Activated naive CD4-positive, alpha-beta T cell treated with Interleukin-2 at 50 U/mL for 16 hours (primary cell): ENCODE measurements at regions not wholly inside any gene's neighbourhood (a gene's known extent, or its start where the extent isn't known, plus 50 kb on each side); places are given as distances from the start of the nearest gene placed in this dataset.

ENCODE experiments used
- DNase-seq: peaks from one replicate; pipeline ENCODE4 v3.0.0-alpha.2; 2020

GRCh38 chr9:79885093-79885857 lies 313.5 kb downstream of the TLE4 start:
- DNase-seq = no peak

GRCh38 chr9:79884546-79884945 lies 312.8 kb downstream of the TLE4 start:
- no peak for DNase-seq

GRCh38 chr9:79883073-79883645 lies 311.4 kb downstream of the TLE4 start:
- DNase-seq = peak; percentile 19

- DNase-seq = no peak
Observed at GRCh38 chr9:79880626-79881025, 308.9 kb downstream of the TLE4 start.

GRCh38 chr9:79877943-79878602 lies 306.3 kb downstream of the TLE4 start:
- no peak for DNase-seq

DNA sequence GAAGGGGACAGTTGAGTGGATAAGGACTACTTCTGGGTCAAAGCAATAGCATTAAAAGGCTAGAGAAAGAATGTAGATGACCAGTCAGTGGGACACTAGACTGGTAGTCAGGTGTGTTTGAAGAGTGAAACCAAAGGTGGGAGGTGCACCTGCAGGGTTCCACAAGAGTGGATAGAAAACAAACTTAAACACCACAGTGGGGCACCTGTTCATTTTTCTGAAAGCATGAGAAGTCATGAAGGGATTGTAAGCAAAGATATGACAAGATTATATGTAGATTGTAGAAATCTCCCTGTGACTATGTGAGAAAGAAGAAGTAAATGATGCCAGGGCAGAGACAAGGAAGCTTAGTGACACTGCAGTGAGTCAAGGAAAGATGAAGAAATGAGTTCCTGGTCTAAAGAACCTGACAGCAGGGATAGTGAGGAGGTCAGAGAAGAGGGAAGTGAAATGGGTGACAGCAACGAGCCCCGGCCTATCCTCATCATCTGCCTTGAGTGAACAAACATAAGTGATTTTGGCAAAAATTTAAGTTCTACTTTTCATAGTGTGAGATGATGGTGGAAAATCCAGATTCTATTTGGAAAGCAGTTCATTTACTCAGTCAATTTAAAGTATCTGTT lies 296.9 kb downstream of the TLE4 start:
- no peak for DNase-seq

GRCh38 chr9:79862921-79863890 lies 291.4 kb downstream of the TLE4 start:
- DNase-seq = no peak

DNA sequence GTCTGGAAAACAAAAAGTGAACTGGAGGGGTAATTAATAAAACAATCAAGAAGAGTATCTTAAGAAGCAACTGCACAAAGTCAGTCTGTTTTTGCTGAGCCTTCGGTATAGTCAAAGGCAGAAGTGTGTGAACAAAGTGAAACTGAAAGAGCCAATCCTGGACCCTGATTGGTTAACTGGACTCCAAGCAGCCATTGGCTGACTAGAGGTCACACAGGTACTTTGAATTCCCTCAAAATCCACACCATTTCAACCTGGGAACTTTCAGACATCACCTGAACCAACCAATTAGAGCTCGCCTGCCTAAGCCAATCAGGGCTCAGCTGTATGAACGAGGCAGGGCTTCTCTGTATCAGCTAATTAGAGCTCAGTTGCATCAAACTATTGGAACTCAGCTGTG lies 286.7 kb downstream of the TLE4 start:
- DNase-seq = no peak

- no peak for DNase-seq
Observed at GRCh38 chr9:79857188-79857587, 285.4 kb downstream of the TLE4 start.

DNA sequence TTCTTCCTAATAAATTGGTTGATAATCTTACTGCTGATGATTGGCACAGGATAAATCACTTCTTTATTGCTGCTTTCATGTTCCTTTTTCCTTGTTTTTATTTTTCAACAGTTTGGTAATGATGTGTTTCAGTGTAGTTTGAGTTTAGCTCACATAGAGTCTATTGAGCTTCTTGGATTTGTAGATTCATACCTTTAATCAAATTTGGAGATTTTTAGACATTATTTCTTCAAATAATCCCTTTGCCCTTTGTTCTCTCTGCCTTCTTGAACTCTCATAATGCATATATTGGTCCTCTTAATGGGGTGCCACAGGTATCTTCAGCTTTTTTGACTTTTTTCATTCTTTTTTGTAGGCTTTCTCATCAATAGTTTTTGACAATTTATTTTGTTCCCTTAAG lies 275.3 kb downstream of the TLE4 start:
- no peak for DNase-seq

DNA sequence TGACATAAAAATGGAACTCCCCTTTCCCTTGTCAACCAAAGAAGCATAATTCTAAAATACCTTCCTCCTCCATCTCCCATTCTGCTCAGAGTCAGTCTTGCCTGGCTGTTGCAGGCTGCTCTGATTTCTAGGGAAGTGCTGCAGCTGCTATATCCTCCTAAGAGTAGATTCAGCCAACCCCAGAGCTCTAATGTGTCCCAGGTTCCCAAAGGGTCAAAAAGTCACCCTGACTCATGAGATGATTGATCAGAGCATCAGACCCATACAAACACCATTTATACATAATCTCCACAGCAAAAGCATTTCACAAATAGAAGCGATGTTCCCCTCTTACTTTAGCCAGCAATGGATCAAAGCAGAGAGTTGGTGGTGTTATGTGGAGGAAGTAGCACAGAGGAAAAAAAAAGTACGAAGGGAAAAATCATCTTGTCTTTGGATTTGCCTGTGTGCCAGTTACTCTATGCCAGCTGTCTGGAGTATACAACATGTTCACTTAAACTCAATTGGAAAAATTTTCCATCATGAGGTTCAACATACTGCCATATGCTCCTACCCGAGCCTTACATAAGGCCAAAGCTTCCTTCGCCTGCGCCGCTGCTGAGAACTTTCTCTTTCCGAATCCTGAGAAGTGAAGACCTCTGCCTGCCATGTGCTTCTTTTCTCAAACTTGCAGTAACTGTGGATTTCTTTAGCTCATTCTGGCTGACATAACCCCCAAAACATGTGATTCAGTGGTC lies 258.0 kb downstream of the TLE4 start:
- no peak for DNase-seq

DNA sequence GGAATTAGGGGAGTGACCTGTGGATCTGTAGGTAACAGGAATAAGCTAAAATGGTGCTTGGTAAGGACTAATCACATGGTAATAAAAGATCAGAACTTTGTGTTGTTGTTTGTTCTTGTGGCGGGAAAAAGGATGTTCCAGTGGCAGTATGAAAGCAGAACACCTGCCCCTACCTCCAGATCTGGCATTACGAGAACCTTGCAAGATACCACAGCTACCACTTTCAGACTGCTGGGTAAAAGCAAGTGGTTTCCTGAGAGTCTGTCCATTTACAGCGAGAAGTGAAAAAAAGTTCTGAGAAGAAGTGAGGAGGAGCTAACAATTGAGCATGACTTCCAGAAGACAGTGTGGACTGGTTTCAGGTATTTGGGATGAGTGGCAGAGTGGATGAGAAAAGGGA lies 252.5 kb downstream of the TLE4 start:
- no peak for DNase-seq

DNA sequence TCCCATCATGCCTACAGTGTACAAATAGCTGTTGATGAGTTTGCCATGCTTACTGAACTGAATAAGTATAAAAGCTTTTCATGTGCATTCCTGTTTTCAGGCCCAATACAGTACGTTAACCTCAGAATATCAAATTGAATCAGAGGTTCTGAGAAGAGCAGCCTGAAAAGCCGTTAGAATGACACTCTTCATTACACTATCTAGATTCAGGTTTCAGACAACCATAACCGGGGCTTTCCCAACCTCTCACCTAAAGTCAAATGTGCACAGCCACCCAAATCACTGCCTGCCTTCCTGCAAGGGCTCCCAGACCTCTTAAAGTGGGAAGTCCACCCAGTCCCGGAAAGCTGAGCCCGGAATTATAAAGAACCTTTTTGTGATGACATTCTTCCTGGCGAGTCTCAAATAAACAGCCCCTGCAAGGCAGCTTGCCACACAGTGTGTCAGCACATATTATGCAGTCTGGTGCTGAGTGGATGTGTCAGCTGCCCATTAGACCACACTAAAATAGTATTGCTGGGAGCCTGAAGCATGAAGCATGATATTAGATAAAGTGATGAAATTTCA lies 245.8 kb downstream of the TLE4 start:
- peak; percentile 2 for DNase-seq

DNA sequence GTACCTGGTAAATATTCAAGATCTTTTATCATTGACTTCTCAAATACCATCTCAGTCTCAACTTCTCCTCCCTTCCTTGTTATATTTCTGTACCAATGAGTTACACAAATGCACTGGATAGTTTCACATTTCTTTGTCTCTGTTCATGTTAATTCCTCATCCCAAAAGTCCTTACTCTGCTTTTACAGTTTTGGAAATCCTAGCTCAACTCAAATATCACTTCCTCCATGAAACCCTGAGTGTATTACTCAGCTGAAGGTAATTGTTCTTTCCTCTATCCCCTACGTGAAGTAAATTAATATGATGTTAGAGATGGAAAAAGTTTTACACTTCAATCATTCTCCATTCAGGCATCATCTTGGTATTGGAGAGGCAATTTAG lies 241.5 kb downstream of the TLE4 start:
- no peak for DNase-seq

GRCh38 chr9:79812507-79813257 lies 240.9 kb downstream of the TLE4 start:
- DNase-seq = no peak

DNA sequence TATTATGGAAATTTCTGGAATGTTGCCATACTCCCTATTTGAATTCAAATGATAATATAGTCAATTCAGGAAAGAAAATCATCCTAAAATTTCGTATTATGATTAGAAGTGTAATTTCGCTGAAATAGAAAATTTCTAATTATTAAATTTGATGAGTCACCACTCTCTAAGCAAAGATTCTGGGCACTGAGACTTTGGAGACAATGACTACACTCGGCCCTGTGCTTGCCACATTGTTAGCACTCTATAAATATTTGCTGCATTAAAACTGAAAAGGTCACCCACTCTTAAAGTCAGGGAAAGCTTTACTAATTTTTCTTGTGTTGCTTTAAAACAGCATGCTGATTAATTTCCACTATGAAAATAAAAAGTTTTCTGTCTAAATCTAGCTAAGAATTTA lies 240.3 kb downstream of the TLE4 start:
- DNase-seq = no peak

DNA sequence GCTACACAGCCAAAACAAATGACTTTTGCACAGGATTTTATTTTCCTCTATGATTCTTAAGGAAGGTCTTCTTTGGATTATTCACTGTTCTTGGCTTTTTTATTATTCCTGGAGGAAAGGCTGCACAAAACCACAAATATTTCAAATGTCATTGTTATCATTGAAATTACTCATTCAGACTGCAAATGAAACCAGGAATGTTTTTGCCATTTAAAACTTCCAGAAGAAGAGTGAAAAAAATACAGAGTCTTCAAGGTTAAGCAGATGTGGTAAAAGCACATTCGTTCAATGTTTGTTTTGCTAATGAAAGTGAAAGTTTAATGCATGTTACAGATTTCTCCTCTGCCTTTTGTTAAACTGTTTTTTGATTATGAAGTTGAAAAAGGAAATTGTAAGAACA lies 238.2 kb downstream of the TLE4 start:
- no peak for DNase-seq

GRCh38 chr9:79809316-79809876 lies 237.6 kb downstream of the TLE4 start:
- no peak for DNase-seq

DNA sequence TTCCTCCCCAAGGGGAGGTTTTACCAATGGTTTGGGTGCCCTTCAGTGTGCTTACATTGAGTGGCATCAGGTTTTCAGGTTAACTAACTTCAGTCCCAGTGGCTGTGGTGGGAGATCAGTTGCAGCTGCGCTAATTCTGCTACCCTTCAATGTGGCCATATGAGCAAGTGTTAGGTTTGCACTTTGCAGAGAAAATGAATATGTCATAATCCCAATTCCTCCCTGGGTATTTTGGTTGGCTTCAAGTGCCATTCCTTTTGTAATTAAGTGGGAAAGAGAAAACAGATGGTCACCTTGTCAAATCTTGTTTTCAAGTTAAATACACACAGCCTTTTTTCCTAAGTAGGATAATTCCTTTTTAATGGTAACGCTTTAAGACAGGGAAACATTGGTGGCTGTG lies 236.2 kb downstream of the TLE4 start:
- DNase-seq = no peak

DNA sequence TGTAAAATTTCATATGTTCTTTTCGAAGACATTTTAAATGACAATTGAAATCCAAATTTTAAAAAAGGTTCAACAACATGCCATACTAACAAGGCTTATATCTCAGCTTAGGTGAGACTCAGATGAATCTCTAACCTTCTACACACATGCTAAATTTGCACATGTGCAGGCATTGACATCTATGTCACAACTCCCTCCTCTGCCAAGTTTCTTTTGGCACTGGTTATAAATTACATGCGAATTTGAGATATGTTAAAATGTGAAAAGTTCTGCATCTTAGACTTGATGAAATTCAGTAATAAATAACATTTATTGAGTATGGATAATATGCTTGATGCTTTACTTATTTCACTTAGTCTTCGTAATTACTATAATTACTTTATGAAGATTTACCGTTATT lies 234.3 kb downstream of the TLE4 start:
- DNase-seq = no peak

DNA sequence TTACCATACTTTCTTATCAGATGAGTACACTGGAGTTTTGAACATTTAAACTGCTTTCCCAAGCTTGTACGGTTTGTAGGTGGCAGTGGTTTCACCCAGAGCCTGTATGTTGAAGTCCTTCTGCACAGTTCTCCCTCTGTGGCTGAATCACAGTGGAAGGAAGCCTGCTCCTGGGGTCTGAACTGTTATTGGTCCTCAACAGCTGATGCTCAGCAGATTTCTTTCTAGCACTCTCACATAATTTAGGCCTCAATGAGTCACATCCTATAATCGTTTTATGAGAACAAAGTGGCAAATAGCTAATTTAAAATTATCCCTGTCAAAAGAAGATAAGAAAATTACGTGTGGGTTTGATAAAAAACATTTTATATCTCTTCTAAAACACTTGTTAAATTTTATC lies 229.7 kb downstream of the TLE4 start:
- DNase-seq = no peak
